ENCODE measurements at regions not wholly inside any gene's neighbourhood (a gene's known extent, or its start where the extent isn't known, plus 50 kb on each side); places are given as distances from the start of the nearest gene placed in this dataset.

GRCh38 chr13:67620665-67621064, 390.5 kb upstream of the PCDH9 start:
- TF ChIP-seq, protein P1, sequence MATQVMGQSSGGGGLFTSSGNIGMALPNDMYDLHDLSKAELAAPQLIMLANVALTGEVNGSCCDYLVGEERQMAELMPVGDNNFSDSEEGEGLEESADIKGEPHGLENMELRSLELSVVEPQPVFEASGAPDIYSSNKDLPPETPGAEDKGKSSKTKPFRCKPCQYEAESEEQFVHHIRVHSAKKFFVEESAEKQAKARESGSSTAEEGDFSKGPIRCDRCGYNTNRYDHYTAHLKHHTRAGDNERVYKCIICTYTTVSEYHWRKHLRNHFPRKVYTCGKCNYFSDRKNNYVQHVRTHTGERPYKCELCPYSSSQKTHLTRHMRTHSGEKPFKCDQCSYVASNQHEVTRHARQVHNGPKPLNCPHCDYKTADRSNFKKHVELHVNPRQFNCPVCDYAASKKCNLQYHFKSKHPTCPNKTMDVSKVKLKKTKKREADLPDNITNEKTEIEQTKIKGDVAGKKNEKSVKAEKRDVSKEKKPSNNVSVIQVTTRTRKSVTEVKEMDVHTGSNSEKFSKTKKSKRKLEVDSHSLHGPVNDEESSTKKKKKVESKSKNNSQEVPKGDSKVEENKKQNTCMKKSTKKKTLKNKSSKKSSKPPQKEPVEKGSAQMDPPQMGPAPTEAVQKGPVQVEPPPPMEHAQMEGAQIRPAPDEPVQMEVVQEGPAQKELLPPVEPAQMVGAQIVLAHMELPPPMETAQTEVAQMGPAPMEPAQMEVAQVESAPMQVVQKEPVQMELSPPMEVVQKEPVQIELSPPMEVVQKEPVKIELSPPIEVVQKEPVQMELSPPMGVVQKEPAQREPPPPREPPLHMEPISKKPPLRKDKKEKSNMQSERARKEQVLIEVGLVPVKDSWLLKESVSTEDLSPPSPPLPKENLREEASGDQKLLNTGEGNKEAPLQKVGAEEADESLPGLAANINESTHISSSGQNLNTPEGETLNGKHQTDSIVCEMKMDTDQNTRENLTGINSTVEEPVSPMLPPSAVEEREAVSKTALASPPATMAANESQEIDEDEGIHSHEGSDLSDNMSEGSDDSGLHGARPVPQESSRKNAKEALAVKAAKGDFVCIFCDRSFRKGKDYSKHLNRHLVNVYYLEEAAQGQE (IDR thresholded peaks at IDR 0.05; ENCODE audit: low read depth) = no peak
- TF ChIP-seq FOXM1 (IDR thresholded peaks at IDR 0.05; ENCODE audit: borderline replicate concordance, low read depth) = no peak
- TF ChIP-seq EP300 (IDR thresholded peaks at IDR 0.05; ENCODE audit: borderline replicate concordance) = no peak
- no peak for TF ChIP-seq ZBTB7A (IDR thresholded peaks at IDR 0.05; ENCODE audit: low read depth)
- no peak for TF ChIP-seq RAD21 (IDR thresholded peaks at IDR 0.05; ENCODE audit: low read depth)
- no peak for TF ChIP-seq TCF12 (IDR thresholded peaks at IDR 0.05; ENCODE audit: low read depth)
- TF ChIP-seq CREB1 (IDR thresholded peaks at IDR 0.05; ENCODE audit: low read depth) = no peak
- TF ChIP-seq, protein P2, sequence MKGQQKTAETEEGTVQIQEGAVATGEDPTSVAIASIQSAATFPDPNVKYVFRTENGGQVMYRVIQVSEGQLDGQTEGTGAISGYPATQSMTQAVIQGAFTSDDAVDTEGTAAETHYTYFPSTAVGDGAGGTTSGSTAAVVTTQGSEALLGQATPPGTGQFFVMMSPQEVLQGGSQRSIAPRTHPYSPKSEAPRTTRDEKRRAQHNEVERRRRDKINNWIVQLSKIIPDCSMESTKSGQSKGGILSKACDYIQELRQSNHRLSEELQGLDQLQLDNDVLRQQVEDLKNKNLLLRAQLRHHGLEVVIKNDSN (IDR thresholded peaks at IDR 0.05) = no peak
- no peak for TF ChIP-seq TAF1 (IDR thresholded peaks at IDR 0.05; ENCODE audit: low read depth)
- TF ChIP-seq YY1 (IDR thresholded peaks at IDR 0.05; ENCODE audit: low read depth) = no peak
- TF ChIP-seq EGR1 (IDR thresholded peaks at IDR 0.05) = no peak
- no peak for TF ChIP-seq CEBPB (IDR thresholded peaks at IDR 0.05)
- TF ChIP-seq NFIC (IDR thresholded peaks at IDR 0.05) = no peak
- TF ChIP-seq MAX (IDR thresholded peaks at IDR 0.05) = no peak
- TF ChIP-seq TEAD4 (IDR thresholded peaks at IDR 0.05) = no peak

- no peak for TF ChIP-seq ZBTB7A (IDR thresholded peaks at IDR 0.05; ENCODE audit: low read depth)
- TF ChIP-seq TAF1 (IDR thresholded peaks at IDR 0.05; ENCODE audit: low read depth) = no peak
- TF ChIP-seq FOXM1 (IDR thresholded peaks at IDR 0.05; ENCODE audit: borderline replicate concordance, low read depth) = no peak
- no peak for TF ChIP-seq MAX (IDR thresholded peaks at IDR 0.05)
- TF ChIP-seq, protein P1 (IDR thresholded peaks at IDR 0.05; ENCODE audit: low read depth) = no peak
- no peak for TF ChIP-seq EGR1 (IDR thresholded peaks at IDR 0.05)
- TF ChIP-seq CREB1 (IDR thresholded peaks at IDR 0.05; ENCODE audit: low read depth) = no peak
- no peak for TF ChIP-seq CEBPB (IDR thresholded peaks at IDR 0.05)
- TF ChIP-seq TCF12 (IDR thresholded peaks at IDR 0.05; ENCODE audit: low read depth) = no peak
- TF ChIP-seq, protein P2 (IDR thresholded peaks at IDR 0.05) = no peak
Measured at GRCh38 chr13:67619995-67620380, 389.9 kb upstream of the PCDH9 start.

- no peak for TF ChIP-seq EP300 (IDR thresholded peaks at IDR 0.05; ENCODE audit: borderline replicate concordance)
- no peak for TF ChIP-seq CEBPB (IDR thresholded peaks at IDR 0.05)
- TF ChIP-seq, protein P2 (IDR thresholded peaks at IDR 0.05) = no peak
- no peak for TF ChIP-seq EGR1 (IDR thresholded peaks at IDR 0.05)
- no peak for TF ChIP-seq TEAD4 (IDR thresholded peaks at IDR 0.05)
- no peak for TF ChIP-seq ZBTB7A (IDR thresholded peaks at IDR 0.05; ENCODE audit: low read depth)
- no peak for TF ChIP-seq FOXM1 (IDR thresholded peaks at IDR 0.05; ENCODE audit: borderline replicate concordance, low read depth)
- no peak for TF ChIP-seq NFIC (IDR thresholded peaks at IDR 0.05)
- no peak for TF ChIP-seq YY1 (IDR thresholded peaks at IDR 0.05; ENCODE audit: low read depth)
Measured at GRCh38 chr13:67619351-67619994, 389.3 kb upstream of the PCDH9 start.

- no peak for TF ChIP-seq MAX (IDR thresholded peaks at IDR 0.05)
- TF ChIP-seq TCF12 (IDR thresholded peaks at IDR 0.05; ENCODE audit: low read depth) = no peak
- no peak for TF ChIP-seq YY1 (IDR thresholded peaks at IDR 0.05; ENCODE audit: low read depth)
- TF ChIP-seq FOXM1 (IDR thresholded peaks at IDR 0.05; ENCODE audit: borderline replicate concordance, low read depth) = no peak
- no peak for TF ChIP-seq RAD21 (IDR thresholded peaks at IDR 0.05; ENCODE audit: low read depth)
- no peak for TF ChIP-seq EP300 (IDR thresholded peaks at IDR 0.05; ENCODE audit: borderline replicate concordance)
- no peak for TF ChIP-seq TAF1 (IDR thresholded peaks at IDR 0.05; ENCODE audit: low read depth)
- TF ChIP-seq ZBTB7A (IDR thresholded peaks at IDR 0.05; ENCODE audit: low read depth) = no peak
- TF ChIP-seq NFIC (IDR thresholded peaks at IDR 0.05) = no peak
- TF ChIP-seq TEAD4 (IDR thresholded peaks at IDR 0.05) = no peak
- no peak for TF ChIP-seq CEBPB (IDR thresholded peaks at IDR 0.05)
- TF ChIP-seq EGR1 (IDR thresholded peaks at IDR 0.05) = no peak
- TF ChIP-seq, protein P1 (IDR thresholded peaks at IDR 0.05; ENCODE audit: low read depth) = no peak
- no peak for TF ChIP-seq CREB1 (IDR thresholded peaks at IDR 0.05; ENCODE audit: low read depth)
- TF ChIP-seq, protein P2 (IDR thresholded peaks at IDR 0.05) = no peak
Measured at GRCh38 chr13:67614579-67614978, 384.4 kb upstream of the PCDH9 start.
